Mucosa of gallbladder (tissue), 1 donor: ENCODE measurements at regions not wholly inside any gene's neighbourhood (a gene's known extent, or its start where the extent isn't known, plus 50 kb on each side); places are given as distances from the start of the nearest gene placed in this dataset.

Source experiments
- DNase-seq: peaks from one replicate; pipeline ENCODE4 v3.0.0-alpha.2; 2020; ENCODE audit warnings: low spot score
- donor health status: DM: no; HTN: no; CAD: no.

GRCh38 chr2:12415536-12415935, 301.2 kb upstream of the TRIB2 start:
- DNase-seq = no peak

- DNase-seq = peak; percentile 21
Observed at GRCh38 chr2:12416600-12416999, 300.1 kb upstream of the TRIB2 start.

GRCh38 chr2:12417786-12418185, 298.9 kb upstream of the TRIB2 start:
- DNase-seq = no peak

GRCh38 chr2:12419803-12420202, 296.9 kb upstream of the TRIB2 start:
- DNase-seq = no peak

GRCh38 chr2:12421046-12421445, 295.7 kb upstream of the TRIB2 start:
- no peak for DNase-seq

GRCh38 chr2:12424219-12424618, 292.5 kb upstream of the TRIB2 start:
- DNase-seq = no peak

GRCh38 chr2:12424809-12425208, 291.9 kb upstream of the TRIB2 start:
- DNase-seq = no peak

- DNase-seq = no peak
Observed at GRCh38 chr2:12428324-12428723, 288.4 kb upstream of the TRIB2 start.

GRCh38 chr2:12428786-12429185, 287.9 kb upstream of the TRIB2 start:
- DNase-seq = no peak

GRCh38 chr2:12429779-12430406, 286.8 kb upstream of the TRIB2 start:
- no peak for DNase-seq

- no peak for DNase-seq
Observed at GRCh38 chr2:12430407-12431133, 286.2 kb upstream of the TRIB2 start.

- no peak for DNase-seq
Observed at GRCh38 chr2:12432985-12433625, 283.6 kb upstream of the TRIB2 start.

GRCh38 chr2:12433626-12433990, 283.1 kb upstream of the TRIB2 start:
- no peak for DNase-seq

GRCh38 chr2:12434630-12435098, 282.1 kb upstream of the TRIB2 start:
- DNase-seq = no peak

- DNase-seq = no peak
Observed at GRCh38 chr2:12435430-12436222, 281.1 kb upstream of the TRIB2 start.

- DNase-seq = no peak
Observed at GRCh38 chr2:12436483-12436882, 280.3 kb upstream of the TRIB2 start.

GRCh38 chr2:12436935-12437561, 279.7 kb upstream of the TRIB2 start:
- DNase-seq = no peak

- no peak for DNase-seq
Observed at GRCh38 chr2:12440731-12441130, 276.0 kb upstream of the TRIB2 start.

- no peak for DNase-seq
Observed at GRCh38 chr2:12441750-12442475, 274.8 kb upstream of the TRIB2 start.

- no peak for DNase-seq
Observed at GRCh38 chr2:12442476-12442847, 274.3 kb upstream of the TRIB2 start.

- DNase-seq = no peak
Observed at GRCh38 chr2:12448846-12449505, 267.8 kb upstream of the TRIB2 start.
